Choroid plexus epithelial cell (primary cell): ENCODE measurements at regions not wholly inside any gene's neighbourhood (a gene's known extent, or its start where the extent isn't known, plus 50 kb on each side); places are given as distances from the start of the nearest gene placed in this dataset.
"Not testable (repeated sequence)": the region's sequence is repeated elsewhere in the genome, so short reads cannot be mapped to it uniquely, and the experiment has no call there.

Source experiments
- DNase-seq: peaks from one replicate; pipeline ENCODE4 v3.0.0-alpha.2; 2010; ENCODE audit warnings: low read depth
- H3K4me3 ChIP-seq: 2 replicates; pipeline ENCODE4 v1.5.1; 2011; ENCODE audit warnings: low read depth, mild to moderate bottlenecking, control low read depth, low read length, moderate library complexity
- CTCF ChIP-seq: conservative IDR thresholded peaks from 2 replicates; pipeline ENCODE4 v1.5.1; 2011; ENCODE audit warnings: low read depth, mild to moderate bottlenecking, control low read depth, inconsistent platforms, low read length, moderate library complexity

GRCh38 chr14:27314231-27314630 is 716.4 kb upstream of the NOVA1 start:
- DNase-seq = no peak
- no peak overlapping the region for H3K4me3 ChIP-seq
- no peak for TF ChIP-seq CTCF

- no peak for TF ChIP-seq CTCF
- no peak for DNase-seq
- no peak overlapping the region for H3K4me3 ChIP-seq
Observed at GRCh38 chr14:27315477-27315876, 717.6 kb upstream of the NOVA1 start.

- no peak for TF ChIP-seq CTCF
- H3K4me3 ChIP-seq = no peak overlapping the region
- DNase-seq = no peak
Observed at GRCh38 chr14:27315947-27316346, 718.1 kb upstream of the NOVA1 start.

GRCh38 chr14:27318774-27319420 is 721.1 kb upstream of the NOVA1 start:
- no peak overlapping the region for H3K4me3 ChIP-seq
- TF ChIP-seq CTCF = no peak

GRCh38 chr14:27320261-27320660 is 722.4 kb upstream of the NOVA1 start:
- no peak for TF ChIP-seq CTCF
- DNase-seq = no peak

More at GRCh38 chr14:27318774-27319420, 721.1 kb upstream of the NOVA1 start:
- no peak for DNase-seq

DNA sequence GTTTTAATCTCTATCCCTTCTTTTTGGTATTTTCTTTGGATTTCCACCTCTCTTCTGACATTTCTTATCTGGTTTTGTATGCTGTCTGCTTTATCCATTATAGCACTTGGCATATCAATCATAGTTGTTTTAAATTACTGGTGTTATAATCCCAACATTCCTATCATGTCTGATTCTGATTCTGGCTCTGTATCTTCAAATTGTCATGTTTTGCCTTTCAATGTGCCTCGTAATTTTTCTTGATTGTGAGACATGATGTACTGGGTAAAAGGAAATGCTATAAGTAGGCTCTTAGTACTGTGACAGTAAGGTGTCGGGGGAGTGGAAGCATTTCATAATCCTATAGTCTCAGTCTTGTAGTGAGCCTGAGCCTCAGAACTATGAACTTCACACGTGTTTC is 729.3 kb upstream of the NOVA1 start:
- TF ChIP-seq CTCF = no peak
- no peak for DNase-seq
- H3K4me3 ChIP-seq = no peak overlapping the region

More at GRCh38 chr14:27320261-27320660, 722.4 kb upstream of the NOVA1 start:
- no peak overlapping the region for H3K4me3 ChIP-seq

DNA sequence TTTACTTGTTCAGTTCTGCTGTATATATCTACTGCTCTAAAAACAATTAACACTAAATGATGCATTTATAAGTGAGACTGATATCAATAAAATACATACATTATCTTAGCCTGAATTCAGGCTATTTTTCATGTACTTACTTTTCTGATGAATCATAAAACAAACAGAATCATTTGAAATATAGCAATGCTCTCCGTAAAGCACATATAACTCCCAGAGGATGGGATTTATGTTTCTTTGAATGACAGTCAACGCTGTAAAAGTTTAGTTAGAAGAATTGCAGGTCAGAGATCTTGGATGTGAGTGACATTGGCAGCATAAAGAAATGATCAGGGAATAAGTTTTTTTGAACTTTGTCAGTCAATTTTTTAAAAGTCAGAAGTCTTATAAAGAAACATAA is 740.2 kb upstream of the NOVA1 start:
- H3K4me3 ChIP-seq = no peak overlapping the region
- no peak for DNase-seq
- no peak for TF ChIP-seq CTCF

GRCh38 chr14:27363036-27363435 is 765.2 kb upstream of the NOVA1 start:
- not testable (repeated sequence) for H3K4me3 ChIP-seq, DNase-seq
